RWPE1 (cell line): ENCODE measurements at regions not wholly inside any gene's neighbourhood (a gene's known extent, or its start where the extent isn't known, plus 50 kb on each side); places are given as distances from the start of the nearest gene placed in this dataset.

Source experiments
- CTCF ChIA-PET: fragments of 350-600 bp; sonication (Branson Sonifier 250); formaldehyde crosslinking; extraction: SDS; loops from one replicate; lab custom pipeline; 2021; lab: Yijun Ruan, JAX
- POLR2A ChIA-PET: fragments of 400-600 bp; formaldehyde crosslinking; extraction: SDS; loops from one replicate; lab custom pipeline; 2020; ENCODE audit warnings: antibody characterized with exemption; ENCODE audit not compliant: low non-redundant PET; lab: Yijun Ruan, JAX
- DNase-seq: peaks from one replicate; pipeline ENCODE4 v3.0.0; 2012; ENCODE audit warnings: low spot score
- H3K27ac ChIP-seq: fragments of 450-650 bp; 2 replicates; pipeline ENCODE4 v1.5.1; 2017
- CTCF ChIP-seq: fragments of 450-650 bp; conservative IDR thresholded peaks from 2 replicates; pipeline ENCODE4 v1.5.1; 2017; ENCODE audit warnings: low read depth, mild to moderate bottlenecking

- no peak for DNase-seq
- ChIA-PET POLR2A (no interaction called here), CTCF (no interaction called here)
- no peak for TF ChIP-seq CTCF
- no peak overlapping the region for H3K27ac ChIP-seq
Observed at GRCh38 chr15:81987628-81988027, 58.2 kb downstream of the MEX3B start.

GRCh38 chr15:81983497-81983896 is 62.3 kb downstream of the MEX3B start:
- POLR2A ChIA-PET, result no interaction called here
- CTCF ChIA-PET, result no interaction called here
- DNase-seq, result no peak
- no peak overlapping the region for H3K27ac ChIP-seq
- no peak for TF ChIP-seq CTCF

GRCh38 chr15:81982808-81983207 is 63.0 kb downstream of the MEX3B start:
- ChIA-PET CTCF (no interaction called here), POLR2A (no interaction called here)
- no peak for TF ChIP-seq CTCF
- H3K27ac ChIP-seq, result no peak overlapping the region
- DNase-seq, result no peak

GRCh38 chr15:81981908-81982307 is 63.9 kb downstream of the MEX3B start:
- no peak for DNase-seq
- no peak for TF ChIP-seq CTCF
- ChIA-PET CTCF (no interaction called here), POLR2A (no interaction called here)
- H3K27ac ChIP-seq, result no peak overlapping the region

- CTCF ChIA-PET, result no interaction called here
- POLR2A ChIA-PET, result no interaction called here
- no peak overlapping the region for H3K27ac ChIP-seq
- no peak for DNase-seq
- TF ChIP-seq CTCF, result no peak
Observed at GRCh38 chr15:81977464-81977863, 68.4 kb downstream of the MEX3B start.

GRCh38 chr15:81968691-81969090 is 77.1 kb downstream of the MEX3B start:
- DNase-seq, result no peak
- no peak for TF ChIP-seq CTCF
- ChIA-PET CTCF (no interaction called here), POLR2A (no interaction called here)
- no peak overlapping the region for H3K27ac ChIP-seq

- no peak for TF ChIP-seq CTCF
- no peak for DNase-seq
- POLR2A ChIA-PET, result no interaction called here
- H3K27ac ChIP-seq, result no peak overlapping the region
- CTCF ChIA-PET, result no interaction called here
Observed at GRCh38 chr15:81966631-81967030, 79.2 kb downstream of the MEX3B start.
